HG03457 (cell line): ENCODE measurements at regions not wholly inside any gene's neighbourhood (a gene's known extent, or its start where the extent isn't known, plus 50 kb on each side); places are given as distances from the start of the nearest gene placed in this dataset.

Experiments used
- ATAC-seq: cut with Tn5 transposase; IDR thresholded peaks from one replicate; pipeline ENCODE4 v1.9.1; 2021; ENCODE audit warnings: moderate number of reproducible peaks; ENCODE audit not compliant: unreplicated experiment

GRCh38 chr1:187624812-187625545 is 796.2 kb downstream of the PLA2G4A start:
- ATAC-seq: no peak

- ATAC-seq: no peak
Observed at GRCh38 chr1:187626056-187626455, 797.3 kb downstream of the PLA2G4A start.

GRCh38 chr1:187627516-187627915 is 798.8 kb downstream of the PLA2G4A start:
- ATAC-seq: no peak

GRCh38 chr1:187629075-187629474 is 800.3 kb downstream of the PLA2G4A start:
- no peak for ATAC-seq

GRCh38 chr1:187630653-187631380 is 802.1 kb downstream of the PLA2G4A start:
- no peak for ATAC-seq

GRCh38 chr1:187631381-187631675 is 802.6 kb downstream of the PLA2G4A start:
- no peak for ATAC-seq

- no peak for ATAC-seq
Observed at GRCh38 chr1:187631984-187632383, 803.2 kb downstream of the PLA2G4A start.

GRCh38 chr1:187634940-187635339 is 806.2 kb downstream of the PLA2G4A start:
- ATAC-seq: no peak

GRCh38 chr1:187638733-187639434 is 810.1 kb downstream of the PLA2G4A start:
- no peak for ATAC-seq

GRCh38 chr1:187641015-187641414 is 812.3 kb downstream of the PLA2G4A start:
- ATAC-seq: no peak

- ATAC-seq: no peak
Observed at GRCh38 chr1:187641463-187641862, 812.7 kb downstream of the PLA2G4A start.

- ATAC-seq: no peak
Observed at GRCh38 chr1:187641907-187642306, 813.2 kb downstream of the PLA2G4A start.

- ATAC-seq: no peak
Observed at GRCh38 chr1:187645651-187646050, 816.9 kb downstream of the PLA2G4A start.

- ATAC-seq: no peak
Observed at GRCh38 chr1:187646536-187647107, 817.9 kb downstream of the PLA2G4A start.

- no peak for ATAC-seq
Observed at GRCh38 chr1:187648091-187648490, 819.3 kb downstream of the PLA2G4A start.

GRCh38 chr1:187654635-187655034 is 825.9 kb downstream of the PLA2G4A start:
- ATAC-seq: no peak

GRCh38 chr1:187655104-187655503 is 826.4 kb downstream of the PLA2G4A start:
- no peak for ATAC-seq

- ATAC-seq: no peak
Observed at GRCh38 chr1:187665483-187665882, 836.7 kb downstream of the PLA2G4A start.

- no peak for ATAC-seq
Observed at GRCh38 chr1:187680823-187681222, 852.1 kb downstream of the PLA2G4A start.

- no peak for ATAC-seq
Observed at GRCh38 chr1:187682112-187682511, 853.4 kb downstream of the PLA2G4A start.

GRCh38 chr1:187685333-187685732 is 856.6 kb downstream of the PLA2G4A start:
- ATAC-seq: no peak

- no peak for ATAC-seq
Observed at GRCh38 chr1:187689129-187689528, 860.4 kb downstream of the PLA2G4A start.
